ENCODE measurements at regions not wholly inside any gene's neighbourhood (a gene's known extent, or its start where the extent isn't known, plus 50 kb on each side); places are given as distances from the start of the nearest gene placed in this dataset.
"Not testable (repeated sequence)": the region's sequence is repeated elsewhere in the genome, so short reads cannot be mapped to it uniquely, and the experiment has no call there.

- DNase-seq: peak in 1 of 14 donors; percentile 2
Measured at GRCh38 chr6:17012421-17013225, 89.2 kb upstream of the STMND1 start.

- DNase-seq: no peak
Measured at GRCh38 chr6:17011985-17012384, 89.9 kb upstream of the STMND1 start.

DNA sequence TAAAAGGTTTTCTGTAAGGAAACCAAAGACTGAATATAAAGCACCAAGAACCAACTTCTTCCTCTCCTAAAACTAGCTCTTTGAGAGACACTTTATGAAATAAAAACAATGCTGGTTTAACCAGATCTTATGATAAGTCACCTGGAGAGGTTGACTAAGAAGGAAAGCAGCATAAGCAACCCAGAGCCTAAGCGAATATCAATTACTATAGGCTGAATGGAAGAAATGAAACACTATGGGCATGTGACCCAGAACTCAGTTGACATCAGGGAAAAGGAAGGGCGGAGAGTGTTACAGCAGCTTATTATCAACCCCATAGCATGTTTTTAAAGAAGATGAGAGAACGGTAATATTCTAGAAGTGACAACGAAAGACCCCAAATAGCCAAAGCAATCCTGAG, 94.1 kb upstream of the STMND1 start:
- no peak for DNase-seq

- DNase-seq: no peak
Measured at GRCh38 chr6:17006543-17006942, 95.3 kb upstream of the STMND1 start.

DNA sequence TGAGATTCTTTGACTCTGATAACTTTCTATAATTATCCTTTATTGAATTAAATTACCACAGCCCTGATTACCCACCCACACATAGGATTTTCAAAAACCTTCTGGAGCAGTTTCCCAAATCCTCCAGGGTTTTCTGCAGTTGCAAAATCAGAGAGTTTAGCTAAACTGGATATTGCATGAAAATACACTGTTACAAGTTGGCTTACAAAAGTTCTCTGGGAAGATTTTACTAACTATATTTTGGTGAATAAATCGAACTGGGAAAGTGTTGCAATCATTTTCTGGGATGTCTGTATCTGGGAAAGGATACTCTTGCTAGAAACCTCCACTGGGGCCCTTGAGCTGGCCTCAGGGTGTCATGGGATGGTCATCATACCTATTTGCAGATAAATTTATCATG, 97.6 kb upstream of the STMND1 start:
- DNase-seq: no peak

DNA sequence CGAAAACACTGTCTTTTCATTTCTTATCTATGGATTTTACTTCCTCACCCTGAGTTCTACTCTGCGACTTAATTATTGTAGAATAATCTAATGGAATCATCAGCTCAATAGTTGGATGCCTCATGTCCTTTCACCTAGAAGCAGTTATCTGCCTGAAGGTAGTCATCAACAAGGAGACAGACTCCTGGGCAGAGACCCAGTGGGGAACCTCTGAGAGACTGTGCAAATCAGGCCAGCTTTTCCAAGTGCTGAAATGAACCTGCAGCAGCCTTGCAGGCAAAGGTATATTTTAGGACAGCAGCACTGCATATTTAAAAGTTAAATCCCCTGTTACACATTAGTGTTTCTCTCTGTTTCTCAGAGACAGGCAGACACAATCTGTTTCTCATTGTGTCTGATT, 99.7 kb upstream of the STMND1 start:
- DNase-seq: no peak

DNA sequence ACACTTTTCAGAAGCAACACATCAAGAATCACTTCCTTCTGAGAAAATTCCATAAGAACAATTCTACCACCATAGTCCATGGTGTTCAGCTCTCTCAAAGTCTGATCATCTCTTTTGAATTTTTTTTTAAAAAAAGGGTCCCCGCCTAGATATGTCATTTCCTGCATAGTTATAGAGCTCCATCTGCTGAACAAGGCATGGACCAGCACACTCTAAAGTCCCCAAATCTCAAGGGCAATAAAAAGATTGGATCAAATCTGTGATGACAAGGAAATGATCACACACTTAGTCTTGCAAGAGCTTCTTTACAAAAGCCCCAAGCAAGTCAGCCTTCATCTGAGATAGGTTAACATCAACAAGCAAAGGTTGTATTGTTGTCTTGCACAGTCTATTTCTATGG, 100.7 kb upstream of the STMND1 start:
- no peak for DNase-seq

GRCh38 chr6:16999491-17000436, 102.1 kb upstream of the STMND1 start:
- no peak for DNase-seq

DNA sequence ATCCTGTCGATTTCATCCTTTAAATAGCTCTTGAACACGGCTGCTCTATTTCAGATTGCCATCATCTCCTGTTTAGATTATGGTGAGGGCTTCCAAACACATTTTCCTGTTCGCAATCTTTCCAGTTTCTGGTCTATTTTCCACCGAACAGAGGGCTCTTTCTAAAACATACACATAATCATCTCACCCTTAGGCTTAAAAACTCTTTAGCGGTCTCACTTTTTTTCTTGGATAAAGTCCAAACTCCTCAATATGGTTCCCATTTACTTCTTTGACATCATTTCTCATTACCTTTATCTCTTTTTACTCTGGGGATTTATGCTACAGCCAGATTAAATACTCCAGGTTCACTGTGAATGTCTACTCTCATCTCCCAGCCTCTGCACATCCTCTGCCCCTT, 103.4 kb upstream of the STMND1 start:
- DNase-seq: no peak

DNA sequence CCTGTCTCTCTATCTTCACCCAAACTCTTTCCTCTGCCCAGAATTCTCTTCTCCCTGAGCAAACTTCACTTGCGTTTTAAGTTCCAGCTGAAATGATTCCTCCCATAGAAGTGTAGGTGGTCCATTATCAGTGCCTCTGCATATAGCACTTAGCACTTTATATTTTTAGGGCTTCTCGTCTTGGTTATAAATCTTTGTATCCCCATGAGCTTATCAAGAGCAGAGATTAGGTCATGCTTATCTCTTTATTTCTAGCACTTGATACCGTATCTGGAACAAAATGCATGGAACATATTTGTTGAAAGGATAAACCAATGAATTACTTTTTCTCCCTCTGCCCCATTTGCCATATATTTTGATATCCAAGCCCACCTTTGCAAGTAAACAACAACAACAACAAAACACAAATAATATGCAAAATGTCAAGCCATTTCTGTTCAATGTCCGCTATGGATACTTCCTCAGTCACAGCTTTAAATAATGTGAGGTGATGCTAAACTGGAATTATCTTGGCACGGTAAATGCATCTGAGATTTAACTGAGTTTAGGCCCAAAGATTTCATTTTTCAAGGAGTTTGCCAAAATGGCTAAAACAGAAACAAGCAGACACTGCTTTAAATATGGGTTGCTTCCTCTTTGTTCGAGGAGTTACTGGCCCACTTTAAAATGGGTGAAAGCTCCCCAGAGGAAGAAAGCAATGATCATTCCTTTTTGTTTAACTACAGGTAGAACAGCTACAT, 106.2 kb upstream of the STMND1 start:
- DNase-seq: no peak

DNA sequence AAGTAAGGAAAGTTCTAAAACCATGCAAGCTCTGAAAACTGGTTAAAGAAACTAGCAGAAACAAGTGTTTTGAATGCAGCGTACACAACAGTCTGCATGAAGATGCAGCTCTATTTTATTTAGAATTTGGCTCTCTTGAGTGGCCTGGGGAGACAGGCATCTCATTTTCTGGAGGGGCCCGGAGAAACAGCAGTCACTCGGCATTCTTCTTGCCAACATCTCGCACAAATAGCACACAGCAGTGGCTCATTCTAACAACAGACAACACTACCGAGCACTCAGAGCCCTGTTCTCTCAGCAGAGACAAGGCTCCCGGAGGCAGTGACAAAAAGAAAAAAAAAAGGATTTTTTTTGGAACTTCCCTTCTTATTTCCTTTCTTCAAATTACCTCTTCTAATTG, 108.5 kb upstream of the STMND1 start:
- peak in 1 of 14 donors; percentile 8 for DNase-seq

GRCh38 chr6:16991981-16992629, 109.7 kb upstream of the STMND1 start:
- DNase-seq: no peak

GRCh38 chr6:16989976-16990375, 111.9 kb upstream of the STMND1 start:
- DNase-seq: not testable (repeated sequence)

DNA sequence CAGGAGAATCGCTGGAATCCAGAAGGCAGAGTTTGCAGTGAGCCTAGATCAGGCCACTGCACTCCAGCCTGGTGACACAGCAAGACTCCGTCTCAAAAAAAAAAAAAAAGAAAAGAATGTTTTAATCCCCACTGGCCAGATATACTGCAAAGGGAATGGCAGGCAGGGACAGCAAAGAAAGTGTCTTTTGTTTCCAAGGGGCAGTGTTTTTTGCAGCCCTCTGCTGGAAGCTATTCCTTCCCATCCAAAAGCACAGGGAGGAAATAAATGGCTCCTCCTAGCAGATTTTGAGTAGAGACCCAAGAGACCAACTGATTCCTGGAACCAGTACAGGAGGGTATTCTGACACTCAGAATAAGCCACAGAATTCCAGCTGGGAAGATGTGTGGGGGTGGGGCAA, 112.5 kb upstream of the STMND1 start:
- no peak for DNase-seq

DNA sequence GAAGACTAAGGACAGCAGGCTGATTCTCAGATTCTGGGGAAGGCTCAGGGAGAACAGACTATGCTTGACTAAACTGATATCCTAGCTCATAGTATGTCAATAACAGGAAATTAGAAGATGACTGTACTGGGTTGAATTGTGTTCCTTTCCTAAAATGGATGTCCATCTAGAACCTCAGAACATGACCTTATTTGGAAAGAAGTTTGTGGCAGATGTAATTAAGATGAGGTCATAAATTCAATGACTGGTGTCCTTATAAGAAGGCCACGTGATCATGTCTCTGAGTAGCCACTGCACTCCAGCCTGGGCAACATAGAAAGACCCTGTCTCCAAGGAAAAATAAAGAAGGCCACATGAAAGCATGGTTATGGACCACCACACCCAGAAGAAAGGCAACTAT, 113.9 kb upstream of the STMND1 start:
- DNase-seq: no peak

DNA sequence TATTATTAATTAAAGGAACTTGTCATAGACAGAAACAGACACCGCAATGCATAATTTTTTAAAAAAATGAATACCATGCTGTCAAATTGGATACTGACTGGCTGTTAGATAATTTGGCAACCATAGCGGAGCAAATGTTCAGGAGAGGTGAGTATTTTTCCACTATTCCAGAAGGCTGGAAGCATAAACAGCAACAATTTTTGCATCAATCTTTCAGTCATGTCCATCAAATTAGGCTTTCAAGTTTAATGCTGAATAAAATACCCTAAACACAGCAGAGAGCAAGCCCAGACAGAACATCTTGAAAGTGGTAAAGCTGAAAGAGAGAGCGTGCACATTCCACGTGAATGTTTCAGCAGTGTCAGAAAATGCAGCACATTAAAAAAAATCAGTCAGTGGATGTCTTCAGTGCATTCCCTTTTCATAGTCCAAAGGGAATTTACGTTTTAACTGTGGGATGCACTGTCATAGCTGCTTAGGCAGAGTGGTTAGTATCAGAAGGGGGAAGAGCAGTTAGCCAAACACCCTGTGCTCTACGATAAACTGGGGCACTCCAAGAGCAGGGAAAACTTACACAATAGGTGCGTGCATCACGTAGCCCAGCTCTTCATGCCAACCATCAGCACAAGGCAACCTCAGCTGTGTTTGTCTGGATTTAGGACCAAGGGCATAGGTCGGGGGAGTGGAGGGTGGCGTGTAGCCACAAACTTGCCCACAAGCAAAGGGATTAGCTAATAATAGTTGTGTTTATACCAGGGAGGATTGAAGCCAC, 116.2 kb upstream of the STMND1 start:
- DNase-seq: no peak

DNA sequence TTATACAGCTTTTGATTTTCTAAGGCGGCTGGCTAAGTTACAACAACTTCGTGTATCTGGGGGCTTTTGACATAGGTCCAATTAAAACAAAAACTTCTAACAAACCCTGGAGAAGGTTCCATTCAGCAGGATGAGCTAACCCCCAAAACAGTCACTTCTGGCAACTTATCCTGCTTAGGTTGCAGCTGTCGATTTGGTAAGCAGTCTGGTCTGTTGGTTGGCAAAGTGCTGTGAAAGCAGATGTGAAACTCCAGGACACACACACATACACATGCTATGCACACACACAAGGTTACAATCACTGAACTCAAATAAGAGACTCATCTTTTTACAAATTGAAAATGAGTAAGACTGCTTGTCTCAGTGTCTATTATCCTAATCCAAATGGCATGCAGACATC, 119.0 kb upstream of the STMND1 start:
- DNase-seq: no peak

- no peak for DNase-seq
Measured at GRCh38 chr6:16979677-16980370, 122.0 kb upstream of the STMND1 start.

- DNase-seq: no peak
Measured at GRCh38 chr6:16978686-16979085, 123.2 kb upstream of the STMND1 start.

- no peak for DNase-seq
Measured at GRCh38 chr6:16976385-16977183, 125.3 kb upstream of the STMND1 start.

All from C1 segment of cervical spinal cord (tissue), 14 donors.